Uterus (tissue), 2 donors: ENCODE measurements at regions not wholly inside any gene's neighbourhood (a gene's known extent, or its start where the extent isn't known, plus 50 kb on each side); places are given as distances from the start of the nearest gene placed in this dataset.

Experiments used
- POLR2A ChIP-seq, 2 donors: fragments of 450-650 bp; IDR thresholded peaks; one replicate each; pipeline ENCODE4 v1.6.1; 2016; ENCODE audit warnings: antibody characterized with exemption in 2 of 2, mild to moderate bottlenecking in 1 of 2, moderate library complexity in 1 of 2
- TF ChIP-seq, protein P1 (sequence below), 4 experiments: fragments of 200-600 bp in 2 of 4; fragments of 450-650 bp in 2 of 4; sonication (generic) in 2 of 4; IDR thresholded peaks; one replicate each; pipeline ENCODE4 v1.5.1; 2016 to 2019; ENCODE audit warnings: antibody characterized with exemption in 4 of 4, mild to moderate bottlenecking in 2 of 4, moderate library complexity in 1 of 4

GRCh38 chr2:12289120-12289802 is 427.5 kb upstream of the TRIB2 start:
- TF ChIP-seq, protein P1, sequence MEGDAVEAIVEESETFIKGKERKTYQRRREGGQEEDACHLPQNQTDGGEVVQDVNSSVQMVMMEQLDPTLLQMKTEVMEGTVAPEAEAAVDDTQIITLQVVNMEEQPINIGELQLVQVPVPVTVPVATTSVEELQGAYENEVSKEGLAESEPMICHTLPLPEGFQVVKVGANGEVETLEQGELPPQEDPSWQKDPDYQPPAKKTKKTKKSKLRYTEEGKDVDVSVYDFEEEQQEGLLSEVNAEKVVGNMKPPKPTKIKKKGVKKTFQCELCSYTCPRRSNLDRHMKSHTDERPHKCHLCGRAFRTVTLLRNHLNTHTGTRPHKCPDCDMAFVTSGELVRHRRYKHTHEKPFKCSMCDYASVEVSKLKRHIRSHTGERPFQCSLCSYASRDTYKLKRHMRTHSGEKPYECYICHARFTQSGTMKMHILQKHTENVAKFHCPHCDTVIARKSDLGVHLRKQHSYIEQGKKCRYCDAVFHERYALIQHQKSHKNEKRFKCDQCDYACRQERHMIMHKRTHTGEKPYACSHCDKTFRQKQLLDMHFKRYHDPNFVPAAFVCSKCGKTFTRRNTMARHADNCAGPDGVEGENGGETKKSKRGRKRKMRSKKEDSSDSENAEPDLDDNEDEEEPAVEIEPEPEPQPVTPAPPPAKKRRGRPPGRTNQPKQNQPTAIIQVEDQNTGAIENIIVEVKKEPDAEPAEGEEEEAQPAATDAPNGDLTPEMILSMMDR (IDR thresholded peaks at IDR 0.05): no peak
- TF ChIP-seq POLR2A (IDR thresholded peaks at IDR 0.05): no peak
